PC-9 (cell line): ENCODE measurements at regions not wholly inside any gene's neighbourhood (a gene's known extent, or its start where the extent isn't known, plus 50 kb on each side); places are given as distances from the start of the nearest gene placed in this dataset.
"Not testable (repeated sequence)": the region's sequence is repeated elsewhere in the genome, so short reads cannot be mapped to it uniquely, and the experiment has no call there.

Experiments
- BruUV-seq: library from RNA; stranded (reverse); fragments of 400-500 nt; replicated peaks from 2 replicates; lab custom pipeline; 2021; lab: Mats Ljungman, UMichigan
- CTCF ChIA-PET: fragments of 300-600 bp; sonication (Branson Sonifier 250); formaldehyde crosslinking; loops from one replicate; lab custom pipeline; 2022; ENCODE audit warnings: antibody characterized with exemption; lab: Charles Lee
- POLR2A ChIA-PET: fragments of 300-600 bp; sonication (Branson Sonifier 250); formaldehyde crosslinking; loops from one replicate; lab custom pipeline; 2022; ENCODE audit warnings: antibody characterized with exemption; ENCODE audit not compliant: unreplicated experiment; lab: Charles Lee
- DNase-seq, 2 experiments: peaks; one replicate each; pipeline versions ENCODE4 v3.0.0 to v3.0.0-alpha.2; 2015 to 2022; ENCODE audit warnings: mixed read lengths in 1 of 2
- H2AFZ ChIP-seq: fragments of 200-600 bp; sonication (generic); 2 replicates; pipeline ENCODE4 v1.8.1; 2017; ENCODE audit warnings: antibody characterized with exemption
- H3F3A ChIP-seq: fragments of 200-600 bp; sonication (generic); 2 replicates; pipeline ENCODE4 v1.8.1; 2017; ENCODE audit warnings: antibody characterized with exemption, mild to moderate bottlenecking, low read depth; ENCODE audit not compliant: insufficient read depth
- H3K27ac ChIP-seq: fragments of 200-600 bp; sonication (generic); 2 replicates; pipeline ENCODE4 v1.6.1; 2016; ENCODE audit warnings: mixed run types
- H3K27me3 ChIP-seq: fragments of 200-600 bp; sonication (generic); 2 replicates; pipeline ENCODE4 v1.6.1; 2016; ENCODE audit warnings: low read depth, mixed run types; ENCODE audit not compliant: insufficient read depth
- H3K36me3 ChIP-seq: fragments of 200-600 bp; sonication (generic); 2 replicates; pipeline ENCODE4 v1.6.1; 2016; ENCODE audit warnings: low read depth, mixed run types
- H3K4me1 ChIP-seq: fragments of 200-600 bp; sonication (generic); replicated peaks from 2 replicates; pipeline ENCODE4 v1.6.1; 2016; ENCODE audit warnings: mixed run types; ENCODE audit not compliant: insufficient read depth
- H3K4me2 ChIP-seq: fragments of 200-600 bp; sonication (generic); 2 replicates; pipeline ENCODE4 v1.6.1; 2017; ENCODE audit warnings: mixed run types
- H3K4me3 ChIP-seq: fragments of 200-600 bp; sonication (generic); 2 replicates; pipeline ENCODE4 v1.6.1; 2016; ENCODE audit warnings: mixed run types
- H3K79me2 ChIP-seq: fragments of 200-600 bp; sonication (generic); 2 replicates; pipeline ENCODE4 v1.6.1; 2017; ENCODE audit warnings: low read depth, mixed run types
- H3K9me2 ChIP-seq: fragments of 200-600 bp; sonication (generic); 2 replicates; pipeline ENCODE4 v1.8.1; 2017; ENCODE audit warnings: mild to moderate bottlenecking; ENCODE audit not compliant: insufficient read depth
- H3K9me3 ChIP-seq: fragments of 200-600 bp; sonication (generic); 2 replicates; pipeline ENCODE4 v1.8.1; 2016; ENCODE audit warnings: low read depth; ENCODE audit not compliant: insufficient read depth
- H4K20me1 ChIP-seq: fragments of 200-600 bp; sonication (generic); 2 replicates; pipeline ENCODE4 v1.8.1; 2017; ENCODE audit not compliant: insufficient read depth
- EZH2 ChIP-seq: fragments of 200-600 bp; sonication (generic); IDR thresholded peaks from 2 replicates; pipeline ENCODE4 v1.8.0; 2017; ENCODE audit warnings: antibody characterized with exemption, low read depth
- intact Hi-C: fragments of 100-400 bp; cut with micrococcal nuclease; formaldehyde crosslinking; loops from one replicate; pipeline ENCODE4 v1.10.0; 2022; ENCODE audit not compliant: unreplicated experiment
- TF ChIP-seq, protein P1 (sequence below): fragments of 200-600 bp; sonication (generic); conservative IDR thresholded peaks from 2 replicates; pipeline ENCODE4 v1.6.1; 2017; ENCODE audit warnings: mixed run types, antibody characterized with exemption, mild to moderate bottlenecking, moderate library complexity

DNA sequence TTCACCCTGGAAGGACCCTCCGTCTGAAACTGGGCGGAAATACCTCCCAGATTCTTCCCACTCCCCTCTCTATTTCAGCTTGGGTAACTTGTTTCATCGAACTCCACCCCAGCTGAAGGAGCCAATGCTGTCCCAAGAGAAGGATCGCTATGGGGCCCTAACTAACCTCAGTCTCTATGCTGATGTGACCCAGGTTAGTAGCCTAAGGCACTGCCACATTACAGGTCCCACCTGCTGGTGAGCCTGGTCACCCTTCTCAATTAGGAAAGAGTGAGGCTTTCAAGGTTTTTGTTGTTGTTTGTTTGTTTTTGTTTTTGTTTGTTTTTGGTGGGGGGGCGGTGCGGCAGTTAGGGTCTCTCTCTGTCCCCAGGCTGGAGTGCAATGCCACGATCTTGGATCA is 168.4 kb downstream of the OR2B2 start:
- intact Hi-C loops, result no loop called here
- H3K9me2 ChIP-seq, result no peaks in the 10 kb centered on the region
- BruUV-seq, result no TSS peak
- ChIA-PET CTCF (no interaction called here), POLR2A (no interaction called here)
- no peaks in the 10 kb centered on the region for H3K79me2 ChIP-seq
- H3K36me3 ChIP-seq, result no peaks in the 10 kb centered on the region
- H3K27ac ChIP-seq, result no peak overlapping the region
- H3F3A ChIP-seq, result no peaks in the 10 kb centered on the region; the same call in 1 of the 2 replicates
- TF ChIP-seq, protein P1, sequence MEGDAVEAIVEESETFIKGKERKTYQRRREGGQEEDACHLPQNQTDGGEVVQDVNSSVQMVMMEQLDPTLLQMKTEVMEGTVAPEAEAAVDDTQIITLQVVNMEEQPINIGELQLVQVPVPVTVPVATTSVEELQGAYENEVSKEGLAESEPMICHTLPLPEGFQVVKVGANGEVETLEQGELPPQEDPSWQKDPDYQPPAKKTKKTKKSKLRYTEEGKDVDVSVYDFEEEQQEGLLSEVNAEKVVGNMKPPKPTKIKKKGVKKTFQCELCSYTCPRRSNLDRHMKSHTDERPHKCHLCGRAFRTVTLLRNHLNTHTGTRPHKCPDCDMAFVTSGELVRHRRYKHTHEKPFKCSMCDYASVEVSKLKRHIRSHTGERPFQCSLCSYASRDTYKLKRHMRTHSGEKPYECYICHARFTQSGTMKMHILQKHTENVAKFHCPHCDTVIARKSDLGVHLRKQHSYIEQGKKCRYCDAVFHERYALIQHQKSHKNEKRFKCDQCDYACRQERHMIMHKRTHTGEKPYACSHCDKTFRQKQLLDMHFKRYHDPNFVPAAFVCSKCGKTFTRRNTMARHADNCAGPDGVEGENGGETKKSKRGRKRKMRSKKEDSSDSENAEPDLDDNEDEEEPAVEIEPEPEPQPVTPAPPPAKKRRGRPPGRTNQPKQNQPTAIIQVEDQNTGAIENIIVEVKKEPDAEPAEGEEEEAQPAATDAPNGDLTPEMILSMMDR, result no peak
- TF ChIP-seq EZH2, result no peak
- H3K4me1 ChIP-seq, result no peaks in the 10 kb centered on the region
- no peak overlapping the region for H2AFZ ChIP-seq
- no peaks in the 10 kb centered on the region for H3K9me3 ChIP-seq
- H3K27me3 ChIP-seq, result no peaks in the 10 kb centered on the region
- H3K4me3 ChIP-seq, result no peak overlapping the region
- no peak for DNase-seq
- H3K4me2 ChIP-seq, result no peak overlapping the region
- H4K20me1 ChIP-seq, result no peaks in the 10 kb centered on the region

DNA sequence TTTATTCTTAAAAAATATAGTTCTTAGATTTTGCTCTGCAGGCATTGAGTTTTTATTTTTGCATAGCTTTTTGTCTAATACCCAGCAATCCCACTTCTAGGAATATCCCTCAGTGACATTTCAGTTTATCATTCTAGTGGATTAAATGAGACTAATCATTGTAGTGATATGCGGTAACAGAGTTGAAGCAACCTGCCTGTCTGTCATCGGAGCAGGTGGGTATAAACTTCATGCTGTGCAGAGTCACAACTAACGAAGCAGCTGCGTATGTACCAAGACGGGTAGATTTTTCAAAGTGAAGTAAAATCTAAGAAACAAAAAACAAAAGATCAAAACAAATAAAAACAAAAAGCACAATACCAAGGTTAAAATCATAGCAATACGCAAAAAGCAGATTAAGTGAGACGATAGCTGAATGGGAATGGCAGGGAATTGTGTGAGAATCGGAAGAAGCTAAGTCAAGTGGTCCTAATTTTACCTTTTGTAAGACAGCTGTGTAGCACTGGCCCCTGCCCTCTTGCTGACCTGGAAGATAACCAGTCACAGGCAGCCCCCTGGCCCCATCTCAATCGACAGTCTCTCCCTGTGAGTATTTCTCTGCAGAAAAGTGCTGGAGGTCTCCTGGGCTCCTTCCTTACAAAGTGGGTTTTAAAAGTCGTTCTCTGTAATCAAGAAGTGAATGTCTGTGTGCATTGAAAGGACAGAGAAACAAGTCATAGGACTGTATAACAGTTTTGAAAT is 169.2 kb downstream of the OR2B2 start:
- intact Hi-C loops, result no loop called here
- no peaks in the 10 kb centered on the region for H3K9me2 ChIP-seq
- POLR2A ChIA-PET, result interaction anchor here (0.6 kb wide), 1 partner anchor 16 kb away, joined by 3 read pairs; no protein-coding TSS in a partner anchor

DNA sequence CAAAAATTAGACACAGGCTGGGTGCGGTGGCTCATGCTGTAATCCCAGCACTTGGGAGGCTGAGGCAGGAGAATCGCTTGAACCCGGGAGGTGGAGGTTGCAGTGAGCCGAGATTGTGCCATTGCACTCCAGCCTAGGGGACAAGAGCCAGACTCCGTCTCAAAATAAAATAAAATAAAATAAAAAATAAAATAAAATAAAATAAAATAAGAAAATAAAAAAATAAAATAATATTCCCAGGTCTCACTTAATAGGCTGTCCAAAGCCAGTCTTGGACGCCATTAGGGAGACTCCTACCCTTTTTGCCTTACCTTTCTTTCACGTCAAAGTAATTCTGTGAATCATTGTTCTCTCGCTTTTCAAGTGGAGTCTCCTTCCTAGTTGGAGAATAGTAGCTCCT is 172.3 kb downstream of the OR2B2 start:
- intact Hi-C loops, H3K27ac ChIP-seq, H2AFZ ChIP-seq, H4K20me1 ChIP-seq, H3K36me3 ChIP-seq, H3K4me1 ChIP-seq, H3K79me2 ChIP-seq, BruUV-seq, H3K27me3 ChIP-seq, H3K9me2 ChIP-seq, DNase-seq, H3K4me3 ChIP-seq, H3F3A ChIP-seq, H3K4me2 ChIP-seq, CTCF ChIA-PET: not testable (repeated sequence)
- peaks cover 10% of the 10 kb centered on the region; the same call in 1 of the 2 replicates for H3K9me3 ChIP-seq
- POLR2A ChIA-PET, result interaction anchor here (0.6 kb wide), 1 partner anchor 659 kb away, joined by 6 read pairs; no protein-coding TSS in a partner anchor

More for the DNA sequence above, 169.2 kb downstream of the OR2B2 start:
- CTCF ChIA-PET, result no interaction called here
- no peaks in the 10 kb centered on the region for H3K9me3 ChIP-seq
- no peak for TF ChIP-seq EZH2
- TF ChIP-seq, protein P1, result no peak
- DNase-seq, result no peak
- no peaks in the 10 kb centered on the region for H4K20me1 ChIP-seq
- no peak overlapping the region for H3K4me2 ChIP-seq
- H2AFZ ChIP-seq, result 0 out of 2 replicates have a peak overlapping the region, but pooled peaks have one; percentile 16
- BruUV-seq, result no TSS peak
- H3K27ac ChIP-seq, result no peak overlapping the region
- H3K36me3 ChIP-seq, result no peaks in the 10 kb centered on the region
- H3K27me3 ChIP-seq, result no peaks in the 10 kb centered on the region
- no peaks in the 10 kb centered on the region for H3K79me2 ChIP-seq
- no peaks in the 10 kb centered on the region for H3F3A ChIP-seq
- H3K4me1 ChIP-seq, result no peaks in the 10 kb centered on the region
- H3K4me3 ChIP-seq, result no peak overlapping the region
